GM12873 (cell line): ENCODE measurements at regions not wholly inside any gene's neighbourhood (a gene's known extent, or its start where the extent isn't known, plus 50 kb on each side); places are given as distances from the start of the nearest gene placed in this dataset.

Experiments
- CTCF ChIP-seq: IDR thresholded peaks from 2 replicates; pipeline ENCODE4 v1.5.1; 2012; ENCODE audit warnings: low read depth, mild to moderate bottlenecking, moderate library complexity, low read length, control low read depth; ENCODE audit not compliant: insufficient read depth; ENCODE audit errors: missing control alignments

- TF ChIP-seq CTCF: no peak
These were observed 106.2 kb downstream of the FAM9B start for GRCh38 chrX:8927701-8928100.

GRCh38 chrX:8927066-8927635, 106.8 kb downstream of the FAM9B start:
- no peak for TF ChIP-seq CTCF

GRCh38 chrX:8921615-8922014, 112.3 kb downstream of the FAM9B start:
- TF ChIP-seq CTCF: no peak

GRCh38 chrX:8919801-8920200, 114.1 kb downstream of the FAM9B start:
- no peak for TF ChIP-seq CTCF

- TF ChIP-seq CTCF: no peak
These were observed 115.5 kb upstream of the FAM9A start for GRCh38 chrX:8916697-8917096.

- TF ChIP-seq CTCF: no peak
These were observed 113.5 kb upstream of the FAM9A start for GRCh38 chrX:8914681-8915080.

GRCh38 chrX:8913655-8914409, 112.6 kb upstream of the FAM9A start:
- no peak for TF ChIP-seq CTCF
